ENCODE measurements at regions not wholly inside any gene's neighbourhood (a gene's known extent, or its start where the extent isn't known, plus 50 kb on each side); places are given as distances from the start of the nearest gene placed in this dataset.

DNA sequence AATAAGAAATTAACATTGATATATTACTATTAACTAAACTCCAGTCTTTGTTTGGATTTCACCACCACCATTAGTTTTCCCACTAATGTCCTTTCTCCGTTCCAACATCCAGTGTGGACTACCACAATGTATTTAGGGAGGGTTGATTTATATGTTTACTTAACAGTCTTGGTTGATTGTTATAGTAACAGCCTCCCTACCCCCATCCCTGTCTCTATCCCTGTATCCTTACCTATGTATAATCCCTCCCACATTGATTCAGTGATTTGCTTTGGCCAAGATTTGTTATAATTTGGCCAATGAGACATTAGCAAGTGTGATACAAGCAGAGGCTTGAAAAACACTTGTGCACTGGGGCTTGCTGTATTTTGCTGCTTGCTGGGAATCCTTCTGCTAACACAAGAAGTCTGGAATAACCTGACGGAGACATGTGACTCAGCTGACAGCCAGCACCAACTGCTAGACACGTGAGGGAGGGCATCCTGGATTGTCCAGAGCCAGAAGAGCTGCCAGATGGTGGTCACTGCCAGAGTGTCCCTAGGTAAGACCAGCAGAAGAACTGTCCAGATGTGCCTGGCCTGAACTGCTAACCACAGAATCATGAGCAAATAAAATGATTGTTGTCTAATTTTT, 51.2 kb upstream of the TCF7 start:
- TF ChIP-seq EZH2 (IDR thresholded peaks at IDR 0.05; ENCODE audit: borderline replicate concordance, insufficient read depth, low read depth, low read length, poor library complexity, severe bottlenecking): no peak
- TF ChIP-seq, protein P1, sequence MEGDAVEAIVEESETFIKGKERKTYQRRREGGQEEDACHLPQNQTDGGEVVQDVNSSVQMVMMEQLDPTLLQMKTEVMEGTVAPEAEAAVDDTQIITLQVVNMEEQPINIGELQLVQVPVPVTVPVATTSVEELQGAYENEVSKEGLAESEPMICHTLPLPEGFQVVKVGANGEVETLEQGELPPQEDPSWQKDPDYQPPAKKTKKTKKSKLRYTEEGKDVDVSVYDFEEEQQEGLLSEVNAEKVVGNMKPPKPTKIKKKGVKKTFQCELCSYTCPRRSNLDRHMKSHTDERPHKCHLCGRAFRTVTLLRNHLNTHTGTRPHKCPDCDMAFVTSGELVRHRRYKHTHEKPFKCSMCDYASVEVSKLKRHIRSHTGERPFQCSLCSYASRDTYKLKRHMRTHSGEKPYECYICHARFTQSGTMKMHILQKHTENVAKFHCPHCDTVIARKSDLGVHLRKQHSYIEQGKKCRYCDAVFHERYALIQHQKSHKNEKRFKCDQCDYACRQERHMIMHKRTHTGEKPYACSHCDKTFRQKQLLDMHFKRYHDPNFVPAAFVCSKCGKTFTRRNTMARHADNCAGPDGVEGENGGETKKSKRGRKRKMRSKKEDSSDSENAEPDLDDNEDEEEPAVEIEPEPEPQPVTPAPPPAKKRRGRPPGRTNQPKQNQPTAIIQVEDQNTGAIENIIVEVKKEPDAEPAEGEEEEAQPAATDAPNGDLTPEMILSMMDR (IDR thresholded peaks at IDR 0.05): no peak
- Histone ChIP-seq H3K27ac (ENCODE audit: low read length in 2 of 2) (no peak overlapping the region), H3K27me3 (replicated peaks in 1 of 4; ENCODE audit: control extremely low read depth in 1 of 4, control insufficient read depth in 3 of 4, insufficient read depth in 4 of 4, low read length in 3 of 4) (no peaks in the 10 kb centered on the region), H4K20me1 (ENCODE audit: control insufficient read depth, insufficient read depth, low read length, poor library complexity, severe bottlenecking) (no peaks in the 10 kb centered on the region), H3K9ac (ENCODE audit: low read length) (no peak overlapping the region), H3K36me3 (replicated peaks in 1 of 2; ENCODE audit: control extremely low read depth in 1 of 2, control insufficient read depth in 1 of 2, extremely low read depth in 1 of 2, insufficient read depth in 2 of 2, low read length in 1 of 2) (no peaks in the 10 kb centered on the region), H3K4me2 (replicated peaks; ENCODE audit: low read depth, low read length, poor library complexity, severe bottlenecking) (no peak overlapping the region), H3K4me3 (ENCODE audit: control extremely low read depth in 1 of 5, extremely low read depth in 1 of 5, insufficient read depth in 1 of 5, low read depth in 2 of 5, low read length in 4 of 5) (no peak overlapping the region), H3K4me1 (ENCODE audit: control insufficient read depth in 2 of 2, insufficient read depth in 2 of 2, low read length in 2 of 2) (no peaks in the 10 kb centered on the region), H3K9me3 (ENCODE audit: control extremely low read depth in 1 of 3, control insufficient read depth in 2 of 3, insufficient read depth in 1 of 3, low read length in 2 of 3) (no peaks in the 10 kb centered on the region), H2AFZ (ENCODE audit: insufficient read depth, low read depth, low read length, poor library complexity, severe bottlenecking) (no peak overlapping the region), H3K79me2 (ENCODE audit: control insufficient read depth, insufficient read depth, low read length) (no peaks in the 10 kb centered on the region)
- Mint-ChIP-seq H3K27ac (no peak overlapping the region), H3K27me3 (peaks cover 7% of the 10 kb centered on the region), H3K4me3 (no peak overlapping the region), H3K4me1 (no peaks in the 10 kb centered on the region), H3K9me3 (ENCODE audit: insufficient read depth) (no peaks in the 10 kb centered on the region)
- 81% methylated on average over 2 of the region's 3 CpGs for WGBS (ENCODE audit: insufficient coverage)
- POLR2A ChIA-PET: interaction anchor here (0.6 kb wide), 1 partner anchor 8 kb away, joined by 3 read pairs; no protein-coding TSS in a partner anchor
- no peak for DNase-seq
- CTCF ChIA-PET: no interaction called here
- intact Hi-C loops (cut with micrococcal nuclease): no loop called here
- no peak for ATAC-seq (ENCODE audit: low read depth)

DNA sequence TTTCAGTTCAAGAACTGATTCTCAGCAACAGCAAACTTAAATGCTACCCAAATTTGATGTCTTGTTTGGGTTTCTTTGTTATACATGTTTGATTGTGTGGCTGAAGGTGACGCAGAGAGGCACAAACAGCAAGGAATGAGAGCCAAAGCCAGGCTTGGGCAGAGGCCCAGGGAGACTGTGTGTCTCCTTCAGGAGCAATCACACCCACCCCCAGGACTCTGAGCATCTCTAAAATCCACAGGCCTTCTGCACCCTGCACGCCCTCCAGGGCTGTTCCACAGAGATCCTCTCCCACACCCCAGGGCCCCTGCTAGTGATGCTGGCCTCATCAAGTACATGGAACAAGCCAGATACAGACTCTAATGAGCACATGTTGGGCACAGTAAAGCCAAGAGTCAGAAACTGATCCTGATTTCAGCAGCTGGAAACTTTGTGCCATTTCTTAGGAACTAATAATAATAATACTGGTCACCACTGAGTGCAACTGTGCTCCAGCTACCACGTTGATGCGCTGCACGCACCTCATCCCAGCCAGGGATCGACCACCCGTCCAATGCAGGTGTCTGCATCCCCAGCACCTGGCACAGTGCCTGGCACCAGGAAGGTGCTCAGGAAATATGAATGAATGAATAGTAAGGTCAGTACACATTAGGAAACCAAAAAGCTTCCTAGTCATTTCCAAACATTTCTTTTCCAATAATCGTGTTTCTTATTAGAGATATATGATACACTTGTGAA, 54.6 kb upstream of the TCF7 start:
- Mint-ChIP-seq H3K4me1 (no peaks in the 10 kb centered on the region), H3K4me3 (no peak overlapping the region), H3K27ac (no peak overlapping the region), H3K9me3 (ENCODE audit: insufficient read depth) (no peaks in the 10 kb centered on the region), H3K27me3 (no peaks in the 10 kb centered on the region)
- ATAC-seq (ENCODE audit: low read depth): no peak
- no peaks in the 10 kb centered on the region for H3K36me3 ChIP-seq (replicated peaks in 1 of 2; ENCODE audit: control extremely low read depth in 1 of 2, control insufficient read depth in 1 of 2, extremely low read depth in 1 of 2, insufficient read depth in 2 of 2, low read length in 1 of 2)
- POLR2A ChIA-PET: interaction anchor here (0.7 kb wide), 1 partner anchor 16 kb away, joined by 3 read pairs; no protein-coding TSS in a partner anchor
- H3K27me3 ChIP-seq (replicated peaks in 1 of 4; ENCODE audit: control extremely low read depth in 1 of 4, control insufficient read depth in 3 of 4, insufficient read depth in 4 of 4, low read length in 3 of 4): no peaks in the 10 kb centered on the region
- DNase-seq: no peak
- H3K4me2 ChIP-seq (replicated peaks; ENCODE audit: low read depth, low read length, poor library complexity, severe bottlenecking): no peak overlapping the region
- CTCF ChIA-PET: interaction anchor here (0.6 to 1.6 kb wide), 2 partner anchors 20 to 49 kb away, joined by 3 to 12 read pairs; no protein-coding TSS in a partner anchor
- no peak overlapping the region for H3K4me3 ChIP-seq (ENCODE audit: control extremely low read depth in 1 of 5, extremely low read depth in 1 of 5, insufficient read depth in 1 of 5, low read depth in 2 of 5, low read length in 4 of 5)
- TF ChIP-seq EZH2 (IDR thresholded peaks at IDR 0.05; ENCODE audit: borderline replicate concordance, insufficient read depth, low read depth, low read length, poor library complexity, severe bottlenecking): no peak
- TF ChIP-seq, protein P1 (IDR thresholded peaks at IDR 0.05): no peak
- no peaks in the 10 kb centered on the region for H4K20me1 ChIP-seq (ENCODE audit: control insufficient read depth, insufficient read depth, low read length, poor library complexity, severe bottlenecking)
- H3K27ac ChIP-seq (ENCODE audit: low read length in 2 of 2): no peak overlapping the region
- H3K9me3 ChIP-seq (ENCODE audit: control extremely low read depth in 1 of 3, control insufficient read depth in 2 of 3, insufficient read depth in 1 of 3, low read length in 2 of 3): no peaks in the 10 kb centered on the region
- no peak overlapping the region for H3K9ac ChIP-seq (ENCODE audit: low read length)
- H3K79me2 ChIP-seq (ENCODE audit: control insufficient read depth, insufficient read depth, low read length): no peaks in the 10 kb centered on the region
- 98% methylated on average over 5 of the region's 8 CpGs for WGBS (ENCODE audit: insufficient coverage)
- H3K4me1 ChIP-seq (ENCODE audit: control insufficient read depth in 2 of 2, insufficient read depth in 2 of 2, low read length in 2 of 2): no peaks in the 10 kb centered on the region
- intact Hi-C loops (cut with micrococcal nuclease): no loop called here
- no peak overlapping the region for H2AFZ ChIP-seq (ENCODE audit: insufficient read depth, low read depth, low read length, poor library complexity, severe bottlenecking)
